HepG2 (cell line): ENCODE measurements at regions not wholly inside any gene's neighbourhood (a gene's known extent, or its start where the extent isn't known, plus 50 kb on each side); places are given as distances from the start of the nearest gene placed in this dataset.

Source experiments
- DNMT3B ChIP-seq: conservative IDR thresholded peaks from 2 replicates; pipeline ENCODE4 v1.6.1; 2016; ENCODE audit warnings: missing biosample characterization, control low read depth
- E2F2 ChIP-seq: sonication (generic); formaldehyde crosslinking; IDR thresholded peaks from 2 replicates; pipeline ENCODE4 v1.4.0; 2020; ENCODE audit warnings: missing genetic modification reagents, borderline replicate concordance
- FOXJ3 ChIP-seq: sonication (generic); formaldehyde crosslinking; IDR thresholded peaks from 2 replicates; pipeline ENCODE4 v1.4.0; 2020; ENCODE audit warnings: missing genetic modification reagents, mild to moderate bottlenecking, borderline replicate concordance
- GATAD1 ChIP-seq: IDR thresholded peaks from 2 replicates; pipeline ENCODE4 v1.6.1; 2016; ENCODE audit warnings: missing genetic modification reagents, missing compliant biosample characterization
- HDAC1 ChIP-seq: sonication (generic); formaldehyde crosslinking; IDR thresholded peaks from 2 replicates; pipeline ENCODE4 v1.5.1; 2020; ENCODE audit warnings: mild to moderate bottlenecking, missing genetic modification reagents
- HMG20B ChIP-seq: conservative IDR thresholded peaks from 2 replicates; pipeline ENCODE4 v1.6.1; 2016; ENCODE audit warnings: missing genetic modification reagents, missing compliant biosample characterization
- IKZF4 ChIP-seq: sonication (generic); formaldehyde crosslinking; IDR thresholded peaks from 2 replicates; pipeline ENCODE4 v1.5.1; 2020; ENCODE audit warnings: borderline replicate concordance, mild to moderate bottlenecking, low read depth, missing genetic modification reagents; ENCODE audit errors: not compliant biosample characterization
- NR1H2 ChIP-seq: sonication (generic); formaldehyde crosslinking; IDR thresholded peaks from 2 replicates; pipeline ENCODE4 v1.8.1; 2022; ENCODE audit warnings: low read depth, missing genetic modification reagents, borderline replicate concordance
- POLR2A ChIP-seq, 2 experiments: IDR thresholded peaks; 2 replicates each; pipeline ENCODE4 v1.6.1; 2011; ENCODE audit warnings: low read depth in 2 of 2, low read length in 2 of 2, mild to moderate bottlenecking in 1 of 2, moderate library complexity in 1 of 2; ENCODE audit not compliant: insufficient read depth in 1 of 2
- PRPF4 ChIP-seq: fragments of 200-400 bp; formaldehyde crosslinking; IDR thresholded peaks from 2 replicates; pipeline ENCODE4 v1.6.1; 2016; ENCODE audit warnings: low read length, low read depth; ENCODE audit not compliant: poor library complexity, severe bottlenecking
- SMARCE1 ChIP-seq: fragments of 450-650 bp; IDR thresholded peaks from 2 replicates; pipeline ENCODE4 v1.6.1; 2017; ENCODE audit warnings: borderline replicate concordance
- SNAPC2 ChIP-seq: sonication (generic); formaldehyde crosslinking; IDR thresholded peaks from 2 replicates; pipeline ENCODE4 v1.8.1; 2022; ENCODE audit warnings: mild to moderate bottlenecking, missing genetic modification reagents
- TBL1XR1 ChIP-seq: fragments of 150-350 bp; IDR thresholded peaks from 2 replicates; pipeline ENCODE4 v1.6.1; 2014; ENCODE audit warnings: borderline replicate concordance, low read length; ENCODE audit not compliant: partially characterized antibody
- U2AF1 ChIP-seq: fragments of 200-400 bp; formaldehyde crosslinking; optimal IDR thresholded peaks from 2 replicates; pipeline ENCODE3; 2017; ENCODE audit warnings: mild to moderate bottlenecking, low read depth, low read length
- XBP1 ChIP-seq: sonication (generic); formaldehyde crosslinking; IDR thresholded peaks from 2 replicates; pipeline ENCODE4 v1.5.0; 2020; ENCODE audit warnings: missing genetic modification reagents
- ZBTB7B ChIP-seq: sonication (generic); formaldehyde crosslinking; IDR thresholded peaks from 2 replicates; pipeline ENCODE4 v1.4.0; 2020; ENCODE audit warnings: missing genetic modification reagents
- ZNF282 ChIP-seq: fragments of 450-650 bp; IDR thresholded peaks from 2 replicates; pipeline ENCODE4 v1.6.1; 2018; ENCODE audit not compliant: partially characterized antibody
- ZNF329 ChIP-seq: sonication (generic); formaldehyde crosslinking; IDR thresholded peaks from 2 replicates; pipeline ENCODE4 v1.9.0; 2021; ENCODE audit warnings: low read depth, mild to moderate bottlenecking, missing genetic modification reagents
- ZNF432 ChIP-seq: sonication (generic); formaldehyde crosslinking; IDR thresholded peaks from 2 replicates; pipeline ENCODE4 v1.5.0; 2020; ENCODE audit warnings: missing genetic modification reagents, mild to moderate bottlenecking, borderline replicate concordance
- ZNF44 ChIP-seq: sonication (generic); formaldehyde crosslinking; IDR thresholded peaks from 2 replicates; pipeline ENCODE4 v1.5.1; 2020; ENCODE audit warnings: mild to moderate bottlenecking, missing genetic modification reagents
- ZNF550 ChIP-seq: sonication (generic); formaldehyde crosslinking; IDR thresholded peaks from 2 replicates; pipeline ENCODE4 v1.4.0; 2020; ENCODE audit warnings: mild to moderate bottlenecking, missing genetic modification reagents, borderline replicate concordance
- ZNF577 ChIP-seq: sonication (generic); formaldehyde crosslinking; IDR thresholded peaks from 2 replicates; pipeline ENCODE4 v1.4.0; 2020; ENCODE audit warnings: mild to moderate bottlenecking, low read depth, missing genetic modification reagents, borderline replicate concordance
- ZNF709 ChIP-seq: sonication (generic); formaldehyde crosslinking; IDR thresholded peaks from 2 replicates; pipeline ENCODE4 v1.5.0; 2020; ENCODE audit warnings: mild to moderate bottlenecking, missing genetic modification reagents
- ZNF746 ChIP-seq: sonication (generic); formaldehyde crosslinking; IDR thresholded peaks from 2 replicates; pipeline ENCODE4 v1.8.0; 2022; ENCODE audit warnings: mild to moderate bottlenecking, missing genetic modification reagents
- TF ChIP-seq, protein P1 (sequence below): sonication (generic); formaldehyde crosslinking; IDR thresholded peaks from 2 replicates; pipeline ENCODE4 v1.4.0; 2020; ENCODE audit warnings: missing genetic modification reagents

- TF ChIP-seq NR1H2 (CRISPR knock-in tag) (no peak), E2F2 (CRISPR knock-in tag) (no peak; the same call in none of the 2 replicates), POLR2A (IDR thresholded peaks at IDR 0.05; ENCODE audit: insufficient read depth in 1 of 2, low read depth in 2 of 2, low read length in 2 of 2) (peak; percentile 16 to 86; a peak in 3 of 4 replicates), PRPF4 (no peak), XBP1 (CRISPR knock-in tag) (no peak), ZNF44 (CRISPR knock-in tag) (peak; percentile 85), IKZF4 (CRISPR knock-in tag) (peak; percentile 32), GATAD1 (peak; percentile 27; the same call in 1 of the 2 replicates), ZNF577 (no peak), ZNF432 (CRISPR knock-in tag) (no peak), ZNF709 (CRISPR knock-in tag) (no peak), ZBTB7B (CRISPR knock-in tag) (peak; percentile 94), ZNF282 (no peak), U2AF1 (no peak), HDAC1 (peak; percentile 87), DNMT3B (CRISPR knock-in tag) (no peak), TBL1XR1 (no peak), ZNF550 (no peak), SMARCE1 (no peak), ZNF329 (CRISPR knock-in tag) (0 out of 2 replicates have a peak, but pooled peaks have one; percentile 20), SNAPC2 (CRISPR knock-in tag) (0 out of 2 replicates have a peak, but pooled peaks have one; percentile 87), FOXJ3 (peak; percentile 40; the same call in 1 of the 2 replicates), HMG20B (CRISPR knock-in tag) (no peak), ZNF746 (CRISPR knock-in tag) (0 out of 2 replicates have a peak, but pooled peaks have one; percentile 26)
- TF ChIP-seq, protein P1, sequence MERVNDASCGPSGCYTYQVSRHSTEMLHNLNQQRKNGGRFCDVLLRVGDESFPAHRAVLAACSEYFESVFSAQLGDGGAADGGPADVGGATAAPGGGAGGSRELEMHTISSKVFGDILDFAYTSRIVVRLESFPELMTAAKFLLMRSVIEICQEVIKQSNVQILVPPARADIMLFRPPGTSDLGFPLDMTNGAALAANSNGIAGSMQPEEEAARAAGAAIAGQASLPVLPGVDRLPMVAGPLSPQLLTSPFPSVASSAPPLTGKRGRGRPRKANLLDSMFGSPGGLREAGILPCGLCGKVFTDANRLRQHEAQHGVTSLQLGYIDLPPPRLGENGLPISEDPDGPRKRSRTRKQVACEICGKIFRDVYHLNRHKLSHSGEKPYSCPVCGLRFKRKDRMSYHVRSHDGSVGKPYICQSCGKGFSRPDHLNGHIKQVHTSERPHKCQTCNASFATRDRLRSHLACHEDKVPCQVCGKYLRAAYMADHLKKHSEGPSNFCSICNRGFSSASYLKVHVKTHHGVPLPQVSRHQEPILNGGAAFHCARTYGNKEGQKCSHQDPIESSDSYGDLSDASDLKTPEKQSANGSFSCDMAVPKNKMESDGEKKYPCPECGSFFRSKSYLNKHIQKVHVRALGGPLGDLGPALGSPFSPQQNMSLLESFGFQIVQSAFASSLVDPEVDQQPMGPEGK (CRISPR knock-in tag), result peak; percentile 79
Observed at GRCh38 chr20:50320901-50321796, 130.5 kb downstream of the CEBPB start (continued).
